Central memory CD4-positive, alpha-beta T cell (primary cell): ENCODE measurements at regions not wholly inside any gene's neighbourhood (a gene's known extent, or its start where the extent isn't known, plus 50 kb on each side); places are given as distances from the start of the nearest gene placed in this dataset.

Experiments used
- DNase-seq: peaks from one replicate; pipeline ENCODE4 v3.0.0; 2022

DNA sequence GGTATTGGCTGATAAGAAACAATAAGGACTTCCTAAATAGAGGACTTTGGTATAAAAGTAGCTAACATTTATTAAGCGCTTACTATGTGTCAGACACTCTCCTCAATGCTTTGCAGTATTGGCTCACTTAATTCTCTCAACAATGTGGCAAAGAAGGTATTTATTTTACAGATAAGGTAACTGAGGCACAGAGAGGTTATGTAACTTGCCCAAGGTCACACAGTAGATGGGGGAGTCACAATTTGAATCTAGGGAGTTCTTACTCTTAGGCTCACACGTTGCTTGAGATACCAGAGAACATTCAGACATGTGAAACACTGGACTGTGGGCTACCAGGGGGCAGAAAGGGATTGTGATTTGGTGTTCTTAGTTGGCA is 60.8 kb upstream of the GPR158 start:
- no peak for DNase-seq

DNA sequence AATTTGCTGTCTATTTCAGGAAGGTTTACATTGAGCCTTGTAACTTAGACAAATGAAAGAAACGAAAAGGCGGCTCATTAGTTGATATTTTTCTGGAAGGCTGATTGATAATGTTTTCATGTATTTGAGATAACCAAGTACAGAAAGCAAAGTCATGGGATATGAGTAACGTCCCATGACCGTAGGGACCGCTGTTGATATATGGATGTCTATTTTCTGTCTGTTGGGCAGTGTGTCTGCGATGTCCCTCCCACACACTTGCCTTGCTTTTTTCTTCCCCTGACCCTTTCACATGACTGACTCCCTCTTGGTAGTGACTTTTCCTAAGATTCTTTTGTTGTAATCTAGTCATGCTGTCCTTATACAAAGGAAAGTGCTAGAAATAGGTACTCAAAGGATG is 57.0 kb upstream of the GPR158 start:
- DNase-seq: no peak

DNA sequence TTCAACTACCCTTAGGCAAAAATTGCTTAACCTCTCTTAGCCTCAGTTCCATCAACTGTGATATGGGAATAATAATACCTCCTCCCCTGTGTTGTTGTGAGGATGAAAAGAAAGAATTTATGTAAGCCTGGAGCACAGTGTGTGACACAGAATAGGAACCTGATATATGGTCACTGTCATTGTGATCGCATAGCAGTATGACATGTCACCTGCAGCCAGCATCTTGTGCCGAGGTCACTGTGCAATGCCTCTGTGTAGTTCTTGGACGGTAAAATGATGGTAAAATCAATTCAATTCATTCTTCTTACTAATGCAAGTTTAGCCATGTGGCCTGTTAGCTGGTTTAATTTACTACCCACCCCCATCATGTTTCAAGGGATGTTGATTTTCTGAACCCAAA is 54.6 kb upstream of the GPR158 start:
- DNase-seq: no peak
